ENCODE measurements at regions not wholly inside any gene's neighbourhood (a gene's known extent, or its start where the extent isn't known, plus 50 kb on each side); places are given as distances from the start of the nearest gene placed in this dataset.

GRCh38 chr11:115556984-115557383 is 52.8 kb upstream of the CADM1 start:
- no peak for DNase-seq (ENCODE audit: low read depth)

GRCh38 chr11:115555336-115556090 is 51.3 kb upstream of the CADM1 start:
- no peak for DNase-seq (ENCODE audit: low read depth)

Measured in T-helper 22 cell (primary cell).